Common myeloid progenitor, CD34-positive (primary cell): ENCODE measurements at regions not wholly inside any gene's neighbourhood (a gene's known extent, or its start where the extent isn't known, plus 50 kb on each side); places are given as distances from the start of the nearest gene placed in this dataset.
"Not testable (repeated sequence)": the region's sequence is repeated elsewhere in the genome, so short reads cannot be mapped to it uniquely, and the experiment has no call there.

Source experiments
- CTCF ChIA-PET: fragments of 350-600 bp; sonication (Branson Sonifier 250); formaldehyde crosslinking; loops from one replicate; lab custom pipeline; 2021; ENCODE audit warnings: antibody characterized with exemption; lab: Charles Lee
- POLR2A ChIA-PET: fragments of 350-600 bp; sonication (Branson Sonifier 250); formaldehyde crosslinking; loops from one replicate; lab custom pipeline; 2021; ENCODE audit warnings: antibody characterized with exemption; lab: Charles Lee
- DNase-seq, 3 donors: peaks; one replicate each; pipeline versions ENCODE4 v3.0.0 to v3.0.0-alpha.2; 2013
- H3K27ac ChIP-seq, 2 experiments: 1 replicate in 1 of 2; 2 replicates in 1 of 2; pipeline ENCODE4 v1.7.0; 2013; ENCODE audit warnings: inconsistent platforms in 2 of 2, low read length in 2 of 2, mild to moderate bottlenecking in 2 of 2, low read depth in 1 of 2, moderate library complexity in 1 of 2; ENCODE audit not compliant: severe bottlenecking in 2 of 2, insufficient read depth in 1 of 2, poor library complexity in 1 of 2
- H3K27me3 ChIP-seq, 5 experiments: replicated peaks in 2 of 5; 1 replicate in 3 of 5; 2 replicates in 2 of 5; pipeline versions ENCODE4 v1.6.1 to v1.7.0; 2013; ENCODE audit warnings: low read length in 4 of 5, mild to moderate bottlenecking in 2 of 5, moderate library complexity in 2 of 5, inconsistent platforms in 1 of 5; ENCODE audit not compliant: insufficient read depth in 5 of 5, control insufficient read depth in 4 of 5
- H3K36me3 ChIP-seq, 4 experiments: 1 replicate in 2 of 4; 2 replicates in 2 of 4; pipeline versions ENCODE4 v1.6.1 to v1.7.0; 2013; ENCODE audit warnings: low read length in 3 of 4, control low read depth in 1 of 4, mild to moderate bottlenecking in 1 of 4; ENCODE audit not compliant: control insufficient read depth in 4 of 4, insufficient read depth in 4 of 4
- H3K4me1 ChIP-seq, 4 experiments: 1 replicate in 3 of 4; 2 replicates in 1 of 4; pipeline versions ENCODE4 v1.6.1 to v1.7.1; 2013; ENCODE audit warnings: low read length in 3 of 4, mild to moderate bottlenecking in 3 of 4, control low read depth in 1 of 4, inconsistent platforms in 1 of 4, moderate library complexity in 1 of 4; ENCODE audit not compliant: control insufficient read depth in 4 of 4, insufficient read depth in 4 of 4; ENCODE audit errors: control extremely low read depth in 1 of 4
- H3K4me3 ChIP-seq, 7 experiments: 1 replicate in 4 of 7; 2 replicates in 3 of 7; pipeline versions ENCODE4 v1.5.1 to v1.7.0; 2013; ENCODE audit warnings: mild to moderate bottlenecking in 7 of 7, low read length in 6 of 7, moderate library complexity in 6 of 7, inconsistent platforms in 2 of 7, low read depth in 2 of 7, control low read depth in 1 of 7; ENCODE audit not compliant: insufficient read depth in 4 of 7, control insufficient read depth in 1 of 7; ENCODE audit errors: extremely low read depth in 1 of 7
- H3K9me3 ChIP-seq, 5 experiments: 1 replicate in 4 of 5; 2 replicates in 1 of 5; pipeline versions ENCODE4 v1.6.1 to v1.7.1; 2013; ENCODE audit warnings: low read length in 4 of 5, mild to moderate bottlenecking in 2 of 5, inconsistent platforms in 1 of 5, low read depth in 1 of 5, moderate library complexity in 1 of 5; ENCODE audit not compliant: control insufficient read depth in 4 of 5, insufficient read depth in 2 of 5; ENCODE audit errors: control extremely low read depth in 1 of 5
- WGBS: methylation state at CpG from one replicate; pipeline ENCODE4 v1.1.5; 2013; ENCODE audit not compliant: insufficient coverage; 5-methylcytosine and 5-hydroxymethylcytosine counted together

- H3K36me3 ChIP-seq, result peaks cover 0 to 3% (median 0%) of the 10 kb centered on the region in 4 experiments
- H3K9me3 ChIP-seq, result peaks cover 0 to 30% (median 16%) of the 10 kb centered on the region in 5 experiments
- no peak overlapping the region for H3K4me3 ChIP-seq
- no peak for DNase-seq
- no peaks in the 10 kb centered on the region for H3K4me1 ChIP-seq
- ChIA-PET POLR2A (no interaction called here), CTCF (no interaction called here)
- no peaks in the 10 kb centered on the region for H3K27me3 ChIP-seq
- H3K27ac ChIP-seq, result no peak overlapping the region
- 57% methylated on average over 5 of the region's 6 CpGs for WGBS
Measured at GRCh38 chr20:28562510-28562898, 2695.0 kb upstream of the DEFB115 start.

- CTCF ChIA-PET, H3K27ac ChIP-seq, DNase-seq, H3K36me3 ChIP-seq, H3K4me1 ChIP-seq, H3K27me3 ChIP-seq, H3K4me3 ChIP-seq, POLR2A ChIA-PET: not testable (repeated sequence)
- WGBS, result 71% methylated on average over 6 of the region's 6 CpGs
- H3K9me3 ChIP-seq, result peaks cover 0 to 30% (median 16%) of the 10 kb centered on the region in 5 experiments
Measured at GRCh38 chr20:28562899-28563521, 2694.5 kb upstream of the DEFB115 start.

- H3K36me3 ChIP-seq, H3K27me3 ChIP-seq, H3K4me1 ChIP-seq, DNase-seq, H3K27ac ChIP-seq, POLR2A ChIA-PET, CTCF ChIA-PET, H3K4me3 ChIP-seq: not testable (repeated sequence)
- WGBS, result 71% methylated on average over 4 of the region's 4 CpGs
- peaks cover 0 to 30% (median 16%) of the 10 kb centered on the region in 5 experiments for H3K9me3 ChIP-seq
Measured at GRCh38 chr20:28564024-28564423, 2693.4 kb upstream of the DEFB115 start.

GRCh38 chr20:28564688-28565463 lies 2692.6 kb upstream of the DEFB115 start:
- DNase-seq, POLR2A ChIA-PET, H3K4me1 ChIP-seq, H3K36me3 ChIP-seq, CTCF ChIA-PET, H3K27ac ChIP-seq, H3K27me3 ChIP-seq, H3K4me3 ChIP-seq: not testable (repeated sequence)
- 54% methylated on average over 12 of the region's 12 CpGs for WGBS
- peaks cover 0 to 36% (median 13%) of the 10 kb centered on the region in 5 experiments for H3K9me3 ChIP-seq

- H3K36me3 ChIP-seq, H3K27me3 ChIP-seq, CTCF ChIA-PET, H3K27ac ChIP-seq, POLR2A ChIA-PET, H3K9me3 ChIP-seq, H3K4me1 ChIP-seq, DNase-seq, H3K4me3 ChIP-seq: not testable (repeated sequence)
- WGBS, result no CpG with 5 or more reads among the region's 3 CpGs
Measured at GRCh38 chr20:28575991-28576390, 2681.5 kb upstream of the DEFB115 start.

- H3K4me1 ChIP-seq, CTCF ChIA-PET, H3K27ac ChIP-seq, H3K36me3 ChIP-seq, POLR2A ChIA-PET, DNase-seq, H3K27me3 ChIP-seq, H3K9me3 ChIP-seq, H3K4me3 ChIP-seq: not testable (repeated sequence)
- 80% methylated on average over 2 of the region's 3 CpGs for WGBS
Measured at GRCh38 chr20:28591680-28592079, 2665.8 kb upstream of the DEFB115 start.

- POLR2A ChIA-PET, H3K27me3 ChIP-seq, H3K4me1 ChIP-seq, H3K27ac ChIP-seq, CTCF ChIA-PET, DNase-seq, H3K4me3 ChIP-seq, H3K9me3 ChIP-seq, H3K36me3 ChIP-seq: not testable (repeated sequence)
- no CpG with 5 or more reads among the region's 4 CpGs for WGBS
Measured at GRCh38 chr20:28593383-28593782, 2664.1 kb upstream of the DEFB115 start.
